ENCODE measurements at regions not wholly inside any gene's neighbourhood (a gene's known extent, or its start where the extent isn't known, plus 50 kb on each side); places are given as distances from the start of the nearest gene placed in this dataset.

DNA sequence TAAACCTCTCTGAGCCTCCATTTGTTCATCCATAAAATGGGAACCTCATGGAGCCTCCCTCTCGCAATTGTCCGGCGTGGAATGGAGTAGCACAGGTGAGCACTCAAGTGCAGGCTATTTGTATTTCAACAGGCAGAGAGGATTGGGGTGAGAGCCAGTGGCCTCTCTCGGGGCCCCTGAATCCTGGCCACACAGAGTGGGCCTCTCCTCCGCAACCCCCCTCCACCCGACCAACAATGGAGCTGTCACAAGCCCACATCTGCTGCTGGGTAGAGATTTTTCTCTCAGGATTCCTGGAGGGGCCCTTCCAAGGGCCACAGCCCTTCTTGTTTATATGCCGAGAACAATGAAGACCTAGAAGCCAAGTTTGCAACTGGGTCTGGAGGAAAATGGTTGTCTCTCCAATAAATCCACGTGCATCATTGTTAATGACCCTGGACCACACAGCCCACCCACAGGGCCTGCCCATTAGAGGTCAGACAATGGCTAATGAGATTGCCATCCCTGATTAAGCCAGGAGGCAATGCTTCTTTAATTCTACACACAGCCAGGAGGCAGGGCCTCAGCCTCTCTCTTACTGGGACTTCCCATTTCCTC is 233.0 kb downstream of the ANKRD60 start:
- TF ChIP-seq EP300 (IDR thresholded peaks at IDR 0.05; ENCODE audit: borderline replicate concordance in 1 of 2, low read depth in 2 of 2, low read length in 2 of 2) (no peak), POLR2A (IDR thresholded peaks at IDR 0.05; ENCODE audit: control extremely low read depth in 1 of 2, low read depth in 2 of 2, low read length in 2 of 2) (no peak), TEAD4 (IDR thresholded peaks at IDR 0.05; ENCODE audit: low read depth, low read length) (no peak), EZH2 (IDR thresholded peaks at IDR 0.05; ENCODE audit: low read depth, low read length, severe bottlenecking) (no peak), CREB1 (IDR thresholded peaks at IDR 0.05) (no peak), TAF1 (IDR thresholded peaks at IDR 0.05; ENCODE audit: low read depth, low read length) (no peak), KDM5A (IDR thresholded peaks at IDR 0.05; ENCODE audit: low read length) (no peak)
- TF ChIP-seq, protein P1, sequence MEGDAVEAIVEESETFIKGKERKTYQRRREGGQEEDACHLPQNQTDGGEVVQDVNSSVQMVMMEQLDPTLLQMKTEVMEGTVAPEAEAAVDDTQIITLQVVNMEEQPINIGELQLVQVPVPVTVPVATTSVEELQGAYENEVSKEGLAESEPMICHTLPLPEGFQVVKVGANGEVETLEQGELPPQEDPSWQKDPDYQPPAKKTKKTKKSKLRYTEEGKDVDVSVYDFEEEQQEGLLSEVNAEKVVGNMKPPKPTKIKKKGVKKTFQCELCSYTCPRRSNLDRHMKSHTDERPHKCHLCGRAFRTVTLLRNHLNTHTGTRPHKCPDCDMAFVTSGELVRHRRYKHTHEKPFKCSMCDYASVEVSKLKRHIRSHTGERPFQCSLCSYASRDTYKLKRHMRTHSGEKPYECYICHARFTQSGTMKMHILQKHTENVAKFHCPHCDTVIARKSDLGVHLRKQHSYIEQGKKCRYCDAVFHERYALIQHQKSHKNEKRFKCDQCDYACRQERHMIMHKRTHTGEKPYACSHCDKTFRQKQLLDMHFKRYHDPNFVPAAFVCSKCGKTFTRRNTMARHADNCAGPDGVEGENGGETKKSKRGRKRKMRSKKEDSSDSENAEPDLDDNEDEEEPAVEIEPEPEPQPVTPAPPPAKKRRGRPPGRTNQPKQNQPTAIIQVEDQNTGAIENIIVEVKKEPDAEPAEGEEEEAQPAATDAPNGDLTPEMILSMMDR (IDR thresholded peaks at IDR 0.05; ENCODE audit: control extremely low read depth in 1 of 3, insufficient read depth in 1 of 3, low read depth in 1 of 3, low read length in 3 of 3), result no peak

Data from H1 (cell line).